Suprapubic skin (tissue), 4 donors: ENCODE measurements at regions not wholly inside any gene's neighbourhood (a gene's known extent, or its start where the extent isn't known, plus 50 kb on each side); places are given as distances from the start of the nearest gene placed in this dataset.

ENCODE experiments used
- CTCF ChIP-seq, 2 donors: fragments of 200-600 bp in 1 of 2; fragments of 450-650 bp in 1 of 2; sonication (generic) in 1 of 2; IDR thresholded peaks; one replicate each; pipeline ENCODE4 v1.5.1; 2016 to 2019; ENCODE audit warnings: antibody characterized with exemption in 2 of 2, mild to moderate bottlenecking in 1 of 2, moderate library complexity in 1 of 2
- EP300 ChIP-seq: sonication (generic); formaldehyde crosslinking; IDR thresholded peaks from one replicate; pipeline ENCODE4 v1.6.1; 2017; ENCODE audit warnings: antibody characterized with exemption
- POLR2A ChIP-seq, 2 donors: fragments of 450-650 bp; IDR thresholded peaks; one replicate each; pipeline ENCODE4 v1.6.1; 2017; ENCODE audit warnings: antibody characterized with exemption in 2 of 2, mild to moderate bottlenecking in 2 of 2, moderate library complexity in 2 of 2
- POLR2AphosphoS5 ChIP-seq, 3 donors: sonication (generic); formaldehyde crosslinking; IDR thresholded peaks; one replicate each; pipeline ENCODE4 v1.6.1; 2017; ENCODE audit warnings: antibody characterized with exemption in 3 of 3

GRCh38 chr6:169850746-169851145 lies 99.3 kb downstream of the ERMARD start:
- no peak for TF ChIP-seq CTCF (IDR thresholded peaks at IDR 0.05)
- no peak for TF ChIP-seq POLR2A (IDR thresholded peaks at IDR 0.05)
- TF ChIP-seq EP300 = no peak
- TF ChIP-seq POLR2AphosphoS5 (IDR thresholded peaks at IDR 0.05) = no peak
